ENCODE measurements at regions not wholly inside any gene's neighbourhood (a gene's known extent, or its start where the extent isn't known, plus 50 kb on each side); places are given as distances from the start of the nearest gene placed in this dataset.

- DNase-seq (ENCODE audit: low read depth, low spot score) (no peak), ATAC-seq (no peak)
- CTCF ChIA-PET: no interaction called here
- no peak overlapping the region for H3K4me3 ChIP-seq (ENCODE audit: low read depth in 2 of 2, low read length in 2 of 2)
- no peaks in the 10 kb centered on the region for H3K27me3 ChIP-seq (ENCODE audit: control insufficient read depth, insufficient read depth, low read length)
- in situ Hi-C loops (cut with HindIII; ENCODE audit: low pct_unique_long_range_greater_than_20kb, low sequenced_read_pairs) (no loop called here), intact Hi-C loops (cut with micrococcal nuclease; ENCODE audit: unreplicated experiment) (no loop called here)
- TF ChIP-seq POLR2AphosphoS5 (IDR thresholded peaks at IDR 0.05; ENCODE audit: low read depth, low read length): no peak
- no peak for TF ChIP-seq TCF7L2 (IDR thresholded peaks at IDR 0.05; ENCODE audit: low read depth, low read length)
- TF ChIP-seq, protein P1, sequence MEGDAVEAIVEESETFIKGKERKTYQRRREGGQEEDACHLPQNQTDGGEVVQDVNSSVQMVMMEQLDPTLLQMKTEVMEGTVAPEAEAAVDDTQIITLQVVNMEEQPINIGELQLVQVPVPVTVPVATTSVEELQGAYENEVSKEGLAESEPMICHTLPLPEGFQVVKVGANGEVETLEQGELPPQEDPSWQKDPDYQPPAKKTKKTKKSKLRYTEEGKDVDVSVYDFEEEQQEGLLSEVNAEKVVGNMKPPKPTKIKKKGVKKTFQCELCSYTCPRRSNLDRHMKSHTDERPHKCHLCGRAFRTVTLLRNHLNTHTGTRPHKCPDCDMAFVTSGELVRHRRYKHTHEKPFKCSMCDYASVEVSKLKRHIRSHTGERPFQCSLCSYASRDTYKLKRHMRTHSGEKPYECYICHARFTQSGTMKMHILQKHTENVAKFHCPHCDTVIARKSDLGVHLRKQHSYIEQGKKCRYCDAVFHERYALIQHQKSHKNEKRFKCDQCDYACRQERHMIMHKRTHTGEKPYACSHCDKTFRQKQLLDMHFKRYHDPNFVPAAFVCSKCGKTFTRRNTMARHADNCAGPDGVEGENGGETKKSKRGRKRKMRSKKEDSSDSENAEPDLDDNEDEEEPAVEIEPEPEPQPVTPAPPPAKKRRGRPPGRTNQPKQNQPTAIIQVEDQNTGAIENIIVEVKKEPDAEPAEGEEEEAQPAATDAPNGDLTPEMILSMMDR (IDR thresholded peaks at IDR 0.05): no peak
- TF ChIP-seq SIN3A (IDR thresholded peaks at IDR 0.05; ENCODE audit: borderline replicate concordance, insufficient read depth, low read depth, low read length): no peak
- no peak for TF ChIP-seq REST (IDR thresholded peaks at IDR 0.05; ENCODE audit: insufficient read depth in 1 of 2, low read depth in 2 of 2, low read length in 1 of 2)
- POLR2A ChIA-PET: no interaction called here
- no peaks in the 10 kb centered on the region for H3K36me3 ChIP-seq (ENCODE audit: control insufficient read depth, insufficient read depth, low read length)
- no peak overlapping the region for H3K27ac ChIP-seq (ENCODE audit: low read length)
- H3K4me1 ChIP-seq (ENCODE audit: control insufficient read depth, insufficient read depth, low read length): no peaks in the 10 kb centered on the region
- BruUV-seq (replicated peaks): no TSS peak
- H3K9me3 ChIP-seq (ENCODE audit: control insufficient read depth, insufficient read depth, low read depth, low read length): no peaks in the 10 kb centered on the region
Observed at GRCh38 chr2:238729261-238729935, 118.5 kb upstream of the TWIST2 start.

DNA sequence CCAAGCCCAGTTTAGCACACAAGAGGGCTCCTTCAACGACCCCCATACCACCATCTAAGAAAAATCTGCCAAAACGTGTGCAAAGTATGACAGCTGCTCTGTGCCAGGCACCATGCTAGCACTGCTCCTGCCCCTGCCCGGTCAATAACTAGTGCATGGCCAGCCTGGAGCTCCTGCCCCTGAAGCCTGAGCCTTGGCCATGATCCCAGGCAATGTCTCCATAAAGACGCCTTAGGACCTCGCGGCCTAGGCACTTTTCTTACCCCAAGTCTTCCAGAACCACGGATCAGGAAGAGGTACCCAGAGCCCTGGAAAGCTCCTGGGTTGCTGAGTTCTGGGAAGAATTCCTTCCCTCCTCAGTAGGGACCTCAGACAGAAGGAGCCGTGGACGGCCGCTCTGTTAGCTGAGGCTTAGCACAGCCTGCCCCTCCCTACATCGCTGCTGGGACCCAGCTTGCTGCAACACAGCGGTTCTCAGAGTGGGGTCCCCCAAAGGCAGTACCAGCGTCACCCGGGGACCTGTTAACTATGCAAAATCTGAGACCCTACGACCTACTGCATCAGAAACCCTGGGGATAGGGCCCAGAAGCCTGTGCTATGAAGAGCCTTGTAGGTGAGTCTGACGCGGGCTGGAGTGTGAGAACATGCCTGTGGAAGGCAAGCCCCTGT is 117.8 kb upstream of the TWIST2 start:
- ChIA-PET CTCF (no interaction called here), POLR2A (no interaction called here)
- in situ Hi-C loops (cut with HindIII; ENCODE audit: low pct_unique_long_range_greater_than_20kb, low sequenced_read_pairs) (no loop called here), intact Hi-C loops (cut with micrococcal nuclease; ENCODE audit: unreplicated experiment) (loop anchor here (10.0 kb wide), 1 partner anchor 1485 kb away; no protein-coding TSS in a partner anchor)
- TF ChIP-seq, protein P1 (IDR thresholded peaks at IDR 0.05): no peak
- no peak for TF ChIP-seq POLR2AphosphoS5 (IDR thresholded peaks at IDR 0.05; ENCODE audit: low read depth, low read length)
- no peak for TF ChIP-seq TCF7L2 (IDR thresholded peaks at IDR 0.05; ENCODE audit: low read depth, low read length)
- no peak for TF ChIP-seq SIN3A (IDR thresholded peaks at IDR 0.05; ENCODE audit: borderline replicate concordance, insufficient read depth, low read depth, low read length)
- TF ChIP-seq REST (IDR thresholded peaks at IDR 0.05; ENCODE audit: insufficient read depth in 1 of 2, low read depth in 2 of 2, low read length in 1 of 2): no peak
- Histone ChIP-seq H3K27ac (ENCODE audit: low read length) (no peak overlapping the region), H3K36me3 (ENCODE audit: control insufficient read depth, insufficient read depth, low read length) (no peaks in the 10 kb centered on the region), H3K9me3 (ENCODE audit: control insufficient read depth, insufficient read depth, low read depth, low read length) (no peaks in the 10 kb centered on the region), H3K4me3 (ENCODE audit: low read depth in 2 of 2, low read length in 2 of 2) (no peak overlapping the region), H3K4me1 (ENCODE audit: control insufficient read depth, insufficient read depth, low read length) (no peaks in the 10 kb centered on the region), H3K27me3 (ENCODE audit: control insufficient read depth, insufficient read depth, low read length) (no peaks in the 10 kb centered on the region)
- no TSS peak for BruUV-seq (replicated peaks)
- DNase-seq (ENCODE audit: low read depth, low spot score) (no peak), ATAC-seq (no peak)
